GM12878 (cell line): ENCODE measurements at regions not wholly inside any gene's neighbourhood (a gene's known extent, or its start where the extent isn't known, plus 50 kb on each side); places are given as distances from the start of the nearest gene placed in this dataset.

Experiments used
- CHD2 ChIP-seq: IDR thresholded peaks from 2 replicates; pipeline ENCODE4 v1.6.1; 2011; ENCODE audit warnings: low read depth, low read length, improper control_type of control experiment, borderline replicate concordance
- KAT2A ChIP-seq: conservative IDR thresholded peaks from 2 replicates; pipeline ENCODE4 v1.6.1; 2011; ENCODE audit warnings: low read depth, low read length; ENCODE audit not compliant: control insufficient read depth
- NFYB ChIP-seq: IDR thresholded peaks from 2 replicates; pipeline ENCODE4 v1.6.1; 2011; ENCODE audit warnings: low read depth, mild to moderate bottlenecking, low read length, improper control_type of control experiment, moderate library complexity; ENCODE audit not compliant: insufficient read depth
- POLR2A ChIP-seq: IDR thresholded peaks from 2 replicates; pipeline ENCODE4 v1.6.1; 2011; ENCODE audit warnings: low read depth, mild to moderate bottlenecking, low read length
- POLR2AphosphoS5 ChIP-seq: IDR thresholded peaks from 2 replicates; pipeline ENCODE4 v1.6.1; 2011; ENCODE audit warnings: mild to moderate bottlenecking, low read length, inconsistent platforms
- RAD51 ChIP-seq: fragments of 450-650 bp; IDR thresholded peaks from 2 replicates; pipeline ENCODE4 v1.6.1; 2016; ENCODE audit warnings: moderate library complexity, mild to moderate bottlenecking, inconsistent platforms
- SIN3A ChIP-seq: IDR thresholded peaks from 2 replicates; pipeline ENCODE4 v1.6.1; 2012; ENCODE audit warnings: low read depth, low read length, improper control_type of control experiment
- SMAD5 ChIP-seq: IDR thresholded peaks from 2 replicates; pipeline ENCODE4 v1.6.1; 2016; ENCODE audit warnings: antibody characterized with exemption, low read depth
- SREBF2 ChIP-seq: IDR thresholded peaks from 2 replicates; pipeline ENCODE4 v1.6.1; 2012; ENCODE audit warnings: mild to moderate bottlenecking, low read length
- ZNF207 ChIP-seq: fragments of 450-650 bp; IDR thresholded peaks from 2 replicates; pipeline ENCODE4 v1.6.1; 2014; ENCODE audit warnings: antibody characterized with exemption, mild to moderate bottlenecking, borderline replicate concordance
- ZNF274 ChIP-seq: IDR thresholded peaks from one replicate; pipeline ENCODE4 v1.8.0; 2011; ENCODE audit not compliant: insufficient read length, insufficient read depth
- TF ChIP-seq, protein P1 (sequence below), 3 experiments: IDR thresholded peaks in 2 of 3; conservative IDR thresholded peaks in 1 of 3; 2 replicates each; pipeline ENCODE4 v1.5.1; 2011; ENCODE audit warnings: low read depth in 3 of 3, low read length in 3 of 3, mild to moderate bottlenecking in 3 of 3, control low read depth in 2 of 3, moderate library complexity in 2 of 3, inconsistent platforms in 1 of 3, mixed read lengths in 1 of 3; ENCODE audit not compliant: control insufficient read depth in 2 of 3, insufficient read depth in 1 of 3; ENCODE audit errors: extremely low read depth in 1 of 3

DNA sequence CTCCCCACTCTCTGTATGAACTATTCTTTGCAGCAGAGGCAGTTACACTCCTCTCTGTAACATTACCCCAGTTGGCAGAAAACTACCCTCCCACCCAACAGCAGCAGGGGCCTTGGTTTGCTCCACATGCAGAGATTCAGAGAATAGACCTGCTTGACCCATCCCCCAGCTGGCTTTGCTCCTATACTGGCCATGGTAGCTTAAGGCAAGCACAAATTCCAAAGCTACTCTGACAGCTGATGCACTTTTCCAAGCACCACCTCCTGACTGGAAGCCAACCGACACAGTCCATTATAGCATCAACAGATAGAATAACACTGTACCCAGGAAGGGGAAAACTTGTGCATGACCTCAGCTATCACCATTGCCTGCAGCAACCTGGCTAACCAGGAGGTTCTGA, 846.5 kb upstream of the NCAM2 start:
- TF ChIP-seq POLR2A, result no peak
- TF ChIP-seq, protein P1, sequence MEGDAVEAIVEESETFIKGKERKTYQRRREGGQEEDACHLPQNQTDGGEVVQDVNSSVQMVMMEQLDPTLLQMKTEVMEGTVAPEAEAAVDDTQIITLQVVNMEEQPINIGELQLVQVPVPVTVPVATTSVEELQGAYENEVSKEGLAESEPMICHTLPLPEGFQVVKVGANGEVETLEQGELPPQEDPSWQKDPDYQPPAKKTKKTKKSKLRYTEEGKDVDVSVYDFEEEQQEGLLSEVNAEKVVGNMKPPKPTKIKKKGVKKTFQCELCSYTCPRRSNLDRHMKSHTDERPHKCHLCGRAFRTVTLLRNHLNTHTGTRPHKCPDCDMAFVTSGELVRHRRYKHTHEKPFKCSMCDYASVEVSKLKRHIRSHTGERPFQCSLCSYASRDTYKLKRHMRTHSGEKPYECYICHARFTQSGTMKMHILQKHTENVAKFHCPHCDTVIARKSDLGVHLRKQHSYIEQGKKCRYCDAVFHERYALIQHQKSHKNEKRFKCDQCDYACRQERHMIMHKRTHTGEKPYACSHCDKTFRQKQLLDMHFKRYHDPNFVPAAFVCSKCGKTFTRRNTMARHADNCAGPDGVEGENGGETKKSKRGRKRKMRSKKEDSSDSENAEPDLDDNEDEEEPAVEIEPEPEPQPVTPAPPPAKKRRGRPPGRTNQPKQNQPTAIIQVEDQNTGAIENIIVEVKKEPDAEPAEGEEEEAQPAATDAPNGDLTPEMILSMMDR (IDR thresholded peaks at IDR 0.05 in 2 of 3, conservative IDR thresholded peaks at IDR 0.05 in 1 of 3; ENCODE audit: control insufficient read depth in 2 of 3, extremely low read depth in 1 of 3, insufficient read depth in 1 of 3, low read depth in 3 of 3, low read length in 3 of 3), result no peak
- TF ChIP-seq SREBF2, result no peak
- TF ChIP-seq RAD51, result no peak
- no peak for TF ChIP-seq ZNF274
- no peak for TF ChIP-seq SIN3A
- no peak for TF ChIP-seq POLR2AphosphoS5
- TF ChIP-seq CHD2, result no peak
- no peak for TF ChIP-seq SMAD5
- no peak for TF ChIP-seq NFYB
- TF ChIP-seq ZNF207, result no peak
- no peak for TF ChIP-seq KAT2A
